Glutamatergic neuron (in vitro differentiated cells): ENCODE measurements at regions not wholly inside any gene's neighbourhood (a gene's known extent, or its start where the extent isn't known, plus 50 kb on each side); places are given as distances from the start of the nearest gene placed in this dataset.
"Not testable (repeated sequence)": the region's sequence is repeated elsewhere in the genome, so short reads cannot be mapped to it uniquely, and the experiment has no call there.

ENCODE experiments used
- DNase-seq: peaks from one replicate; pipeline ENCODE4 v3.0.0; 2022
- H3K27ac Mint-ChIP-seq: one replicate; pipeline ENCODE4 v1.8.0; 2020; ENCODE audit warnings: mild to moderate bottlenecking, mixed read lengths, inconsistent platforms; ENCODE audit not compliant: unreplicated experiment
- H3K27me3 Mint-ChIP-seq: one replicate; pipeline ENCODE4 v1.8.0; 2020; ENCODE audit warnings: mild to moderate bottlenecking, moderate library complexity, mixed read lengths, inconsistent platforms; ENCODE audit not compliant: unreplicated experiment
- H3K36me3 Mint-ChIP-seq: one replicate; pipeline ENCODE4 v1.8.0; 2020; ENCODE audit warnings: mild to moderate bottlenecking, mixed read lengths, inconsistent platforms; ENCODE audit not compliant: unreplicated experiment
- H3K4me1 Mint-ChIP-seq: one replicate; pipeline ENCODE4 v1.8.0; 2020; ENCODE audit warnings: mild to moderate bottlenecking, low read depth, mixed read lengths, inconsistent platforms; ENCODE audit not compliant: unreplicated experiment
- H3K4me3 Mint-ChIP-seq: one replicate; pipeline ENCODE4 v1.8.0; 2020; ENCODE audit warnings: mild to moderate bottlenecking, mixed read lengths, inconsistent platforms; ENCODE audit not compliant: unreplicated experiment
- H3K9me3 Mint-ChIP-seq: one replicate; pipeline ENCODE4 v1.8.0; 2020; ENCODE audit warnings: mild to moderate bottlenecking, moderate library complexity, mixed read lengths, inconsistent platforms; ENCODE audit not compliant: unreplicated experiment
- TF ChIP-seq, protein P1 (sequence below): fragments of 200-600 bp; sonication (generic); IDR thresholded peaks from one replicate; pipeline ENCODE4 v1.5.0; 2021; ENCODE audit not compliant: partially characterized antibody, unreplicated experiment

DNA sequence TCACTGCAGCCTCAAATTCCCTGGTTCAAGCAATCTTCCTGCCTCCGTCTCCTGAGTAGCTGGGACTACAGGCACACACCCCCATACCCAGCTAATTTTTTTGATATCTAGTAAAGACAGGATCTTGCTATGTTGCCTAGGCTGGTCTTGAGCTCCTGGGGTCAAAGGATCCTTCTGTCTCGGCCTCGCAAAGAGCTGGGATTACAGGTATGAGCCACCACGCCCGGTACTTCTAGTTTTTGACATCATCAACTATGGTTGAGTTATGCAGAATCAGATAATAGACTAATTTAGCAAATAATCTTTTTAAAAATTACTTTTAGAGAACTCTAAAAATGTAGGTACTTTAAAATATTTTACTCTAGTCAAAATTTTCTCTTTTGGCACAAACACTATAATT lies 166.2 kb downstream of the SOX4 start:
- no peak for DNase-seq
- Mint-ChIP-seq H3K4me1 (no peaks in the 10 kb centered on the region), H3K4me3 (no peak overlapping the region), H3K9me3 (peaks cover 8% of the 10 kb centered on the region), H3K27ac (no peak overlapping the region), H3K36me3 (peaks cover 10% of the 10 kb centered on the region), H3K27me3 (peaks cover 4% of the 10 kb centered on the region)
- TF ChIP-seq, protein P1, sequence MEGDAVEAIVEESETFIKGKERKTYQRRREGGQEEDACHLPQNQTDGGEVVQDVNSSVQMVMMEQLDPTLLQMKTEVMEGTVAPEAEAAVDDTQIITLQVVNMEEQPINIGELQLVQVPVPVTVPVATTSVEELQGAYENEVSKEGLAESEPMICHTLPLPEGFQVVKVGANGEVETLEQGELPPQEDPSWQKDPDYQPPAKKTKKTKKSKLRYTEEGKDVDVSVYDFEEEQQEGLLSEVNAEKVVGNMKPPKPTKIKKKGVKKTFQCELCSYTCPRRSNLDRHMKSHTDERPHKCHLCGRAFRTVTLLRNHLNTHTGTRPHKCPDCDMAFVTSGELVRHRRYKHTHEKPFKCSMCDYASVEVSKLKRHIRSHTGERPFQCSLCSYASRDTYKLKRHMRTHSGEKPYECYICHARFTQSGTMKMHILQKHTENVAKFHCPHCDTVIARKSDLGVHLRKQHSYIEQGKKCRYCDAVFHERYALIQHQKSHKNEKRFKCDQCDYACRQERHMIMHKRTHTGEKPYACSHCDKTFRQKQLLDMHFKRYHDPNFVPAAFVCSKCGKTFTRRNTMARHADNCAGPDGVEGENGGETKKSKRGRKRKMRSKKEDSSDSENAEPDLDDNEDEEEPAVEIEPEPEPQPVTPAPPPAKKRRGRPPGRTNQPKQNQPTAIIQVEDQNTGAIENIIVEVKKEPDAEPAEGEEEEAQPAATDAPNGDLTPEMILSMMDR = no peak

DNA sequence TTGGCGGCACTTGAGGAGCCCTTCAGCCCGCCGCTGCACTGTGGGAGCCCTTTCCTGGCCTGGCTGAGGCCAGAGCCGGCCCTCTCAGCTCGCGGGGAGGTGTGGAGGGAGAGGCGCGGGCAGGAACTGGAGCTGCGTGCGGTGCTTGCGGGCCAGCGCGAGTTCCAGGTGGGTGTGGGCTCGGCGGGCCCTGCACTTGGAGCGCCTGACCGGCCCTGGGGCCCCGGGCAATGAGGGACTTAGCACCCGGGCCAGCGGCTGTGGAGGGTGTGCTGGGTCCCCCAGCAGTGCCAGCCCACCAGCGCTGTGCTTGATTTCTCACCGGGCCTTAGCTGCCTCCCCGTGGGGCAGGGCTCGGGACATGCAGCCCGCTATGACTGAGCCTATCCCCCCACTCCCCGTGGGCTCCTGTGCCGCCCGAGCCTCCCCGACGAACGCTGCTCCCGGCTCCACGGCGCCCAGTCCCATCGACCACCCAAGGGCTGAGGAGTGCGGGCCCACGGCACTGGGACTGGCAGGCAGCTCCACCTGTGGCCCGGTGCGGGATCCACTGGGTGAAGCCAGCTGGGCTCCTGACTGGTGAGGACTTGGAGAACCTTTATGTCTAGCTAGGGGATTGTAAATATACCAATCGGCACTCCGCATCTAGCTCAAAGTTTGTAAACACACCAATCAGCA lies 167.6 kb downstream of the SOX4 start:
- H3K36me3 Mint-ChIP-seq = peaks cover 10% of the 10 kb centered on the region
- H3K4me3 Mint-ChIP-seq, DNase-seq, H3K27ac Mint-ChIP-seq, H3K27me3 Mint-ChIP-seq, H3K4me1 Mint-ChIP-seq, H3K9me3 Mint-ChIP-seq: not testable (repeated sequence)

DNA sequence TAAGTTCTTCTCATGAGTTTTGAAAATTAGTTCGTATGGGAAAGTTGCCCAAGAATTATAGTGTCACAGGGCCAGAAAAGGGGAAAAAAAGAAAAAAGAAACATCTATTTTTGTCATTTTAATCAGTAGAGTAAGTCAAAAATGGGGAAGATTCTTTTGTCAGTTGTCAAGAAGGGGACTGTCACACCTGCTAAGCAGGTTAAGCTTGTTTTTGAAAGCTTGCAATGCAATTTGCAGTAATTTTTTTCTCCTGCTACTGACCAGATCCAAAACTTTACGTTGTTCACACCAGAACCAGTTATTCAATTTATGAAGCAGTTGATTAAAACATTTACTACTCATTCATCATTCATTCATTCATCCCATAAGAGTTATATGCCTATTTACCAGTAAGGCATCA lies 171.4 kb downstream of the SOX4 start:
- H3K4me1 Mint-ChIP-seq = peaks cover 10% of the 10 kb centered on the region
- H3K27ac Mint-ChIP-seq = peak overlapping the region; percentile 43
- peaks cover 5% of the 10 kb centered on the region for H3K9me3 Mint-ChIP-seq
- H3K27me3 Mint-ChIP-seq = peaks cover 4% of the 10 kb centered on the region
- peaks cover 10% of the 10 kb centered on the region for H3K36me3 Mint-ChIP-seq
- TF ChIP-seq, protein P1 = no peak
- H3K4me3 Mint-ChIP-seq = no peak overlapping the region
- DNase-seq = no peak

DNA sequence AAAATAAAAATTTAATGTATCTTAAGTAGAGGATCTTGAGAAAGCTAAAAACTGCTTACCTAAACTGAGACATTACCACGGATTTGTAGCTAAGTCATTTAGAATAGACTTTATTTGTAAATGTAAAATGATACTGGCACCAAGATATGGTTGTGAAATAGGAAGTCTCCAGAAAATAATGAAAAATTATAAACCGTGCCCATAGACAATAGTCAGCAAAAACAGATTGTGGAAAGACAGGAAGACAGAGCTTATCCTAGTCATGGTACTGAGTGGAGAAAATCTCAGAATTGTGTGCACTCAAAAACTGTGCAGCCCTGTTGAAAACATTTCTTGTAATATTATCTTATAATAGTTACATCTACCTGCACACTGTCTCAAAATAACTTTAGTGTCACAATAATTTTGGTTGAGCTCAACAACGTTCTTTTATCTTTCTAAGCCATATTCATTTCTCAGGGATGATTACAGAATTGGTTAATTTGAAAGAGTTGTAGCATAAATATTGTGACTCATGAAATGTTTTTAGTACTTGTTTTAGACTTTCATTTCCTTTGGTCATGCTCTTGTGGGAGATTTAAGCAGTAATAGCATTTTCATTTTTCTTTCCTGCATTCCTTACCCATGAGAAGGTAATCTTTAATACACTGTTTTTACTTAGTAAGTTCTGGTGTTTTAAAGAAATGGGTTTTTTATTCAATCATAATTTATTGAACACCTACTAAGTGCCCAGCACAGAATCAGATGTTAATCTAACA lies 174.5 kb downstream of the SOX4 start:
- H3K36me3 Mint-ChIP-seq = no peaks in the 10 kb centered on the region
- peaks cover 23% of the 10 kb centered on the region for H3K4me1 Mint-ChIP-seq
- no peaks in the 10 kb centered on the region for H3K27me3 Mint-ChIP-seq
- no peak for DNase-seq
- H3K27ac Mint-ChIP-seq = no peak overlapping the region
- no peak overlapping the region for H3K4me3 Mint-ChIP-seq
- no peaks in the 10 kb centered on the region for H3K9me3 Mint-ChIP-seq
- TF ChIP-seq, protein P1 = no peak

DNA sequence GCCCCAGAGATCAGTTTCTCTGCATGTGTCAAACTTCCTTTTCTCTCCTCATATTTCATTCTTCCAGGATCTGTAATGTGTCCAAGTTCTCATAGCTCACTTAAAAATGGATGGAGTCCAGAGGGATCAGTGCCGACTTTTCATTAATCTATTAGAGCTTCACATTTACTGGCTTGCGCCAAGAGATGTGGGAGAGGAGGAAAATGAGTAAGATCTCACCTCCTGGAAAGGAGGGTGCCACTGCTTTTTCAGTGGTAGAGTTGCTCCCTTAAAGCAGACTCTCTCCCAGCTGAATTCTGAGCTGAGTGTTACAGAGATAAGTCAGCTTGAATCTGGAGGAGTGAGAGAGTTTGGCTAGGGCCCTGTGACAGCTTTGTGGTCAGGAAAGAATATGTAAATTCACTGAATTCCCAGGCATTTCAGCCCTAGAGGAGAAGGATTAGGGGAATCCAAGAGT lies 175.9 kb downstream of the SOX4 start:
- TF ChIP-seq, protein P1 = no peak

More for the DNA sequence above, 175.9 kb downstream of the SOX4 start:
- DNase-seq = no peak
- H3K4me1 Mint-ChIP-seq = peaks cover 23% of the 10 kb centered on the region
- H3K9me3 Mint-ChIP-seq = no peaks in the 10 kb centered on the region
- H3K36me3 Mint-ChIP-seq = no peaks in the 10 kb centered on the region
- H3K27me3 Mint-ChIP-seq = peaks cover 2% of the 10 kb centered on the region
- peak overlapping the region; percentile 1 for H3K27ac Mint-ChIP-seq
- H3K4me3 Mint-ChIP-seq = no peak overlapping the region
